Right ventricle myocardium superior (tissue), 1 donor: ENCODE measurements at regions not wholly inside any gene's neighbourhood (a gene's known extent, or its start where the extent isn't known, plus 50 kb on each side); places are given as distances from the start of the nearest gene placed in this dataset.

Experiments used
- ATAC-seq: fragments of 200-7000 bp; cut with Tn5 transposase; one replicate; pipeline ENCODE4 v1.9.1; 2020; ENCODE audit warnings: mild to moderate bottlenecking; ENCODE audit not compliant: poor library complexity
- DNase-seq: peaks from one replicate; pipeline ENCODE4 v3.0.0-alpha.2; 2020
- intact Hi-C: fragments of 100-400 bp; cut with DNase I; formaldehyde crosslinking; loops from one replicate; pipeline ENCODE4 v1.11.2; 2022
- donor health status: DM: no; HTN: yes; CAD: no; lungs with severe emphysema.

DNA sequence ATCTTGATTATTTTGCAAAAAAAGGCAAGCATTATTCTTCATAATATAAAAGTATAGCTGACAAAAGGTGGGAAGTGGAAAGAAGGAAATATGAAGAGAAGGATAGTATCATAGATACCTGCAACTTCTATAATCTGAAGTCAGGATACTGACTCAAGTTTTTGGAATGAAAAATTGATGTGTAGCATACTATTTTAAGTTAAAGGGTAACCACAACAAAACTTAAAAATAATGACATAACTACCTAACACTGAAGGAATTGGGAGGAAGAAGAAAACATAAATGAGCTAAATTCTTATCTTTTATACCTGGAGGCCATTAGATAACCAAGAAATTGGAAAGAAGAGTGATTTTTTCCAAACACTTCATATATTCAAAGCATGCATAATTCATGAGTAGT lies 51.8 kb upstream of the TLE1 start:
- no peak for DNase-seq
- intact Hi-C loops: no loop called here
- ATAC-seq: no peak

DNA sequence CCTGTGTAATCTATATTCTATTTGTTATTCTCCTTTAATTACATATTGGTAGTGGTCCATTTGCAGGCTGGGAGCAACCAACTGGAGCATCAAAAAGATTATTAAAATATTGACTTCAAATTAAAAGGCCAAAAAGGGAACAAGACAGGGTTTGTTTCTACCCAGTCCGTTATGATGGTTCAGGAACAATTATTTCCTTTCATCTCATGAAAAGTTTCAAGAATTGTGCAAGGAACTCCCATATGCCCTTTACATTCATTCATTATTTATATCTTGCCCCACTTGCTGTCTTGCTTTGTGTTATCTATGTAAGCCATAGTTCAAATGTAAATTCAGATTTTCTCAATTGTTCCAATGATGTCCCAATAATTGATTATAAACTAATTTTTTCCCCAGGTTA lies 58.7 kb upstream of the TLE1 start:
- ATAC-seq: no peak
- intact Hi-C loops: no loop called here

DNA sequence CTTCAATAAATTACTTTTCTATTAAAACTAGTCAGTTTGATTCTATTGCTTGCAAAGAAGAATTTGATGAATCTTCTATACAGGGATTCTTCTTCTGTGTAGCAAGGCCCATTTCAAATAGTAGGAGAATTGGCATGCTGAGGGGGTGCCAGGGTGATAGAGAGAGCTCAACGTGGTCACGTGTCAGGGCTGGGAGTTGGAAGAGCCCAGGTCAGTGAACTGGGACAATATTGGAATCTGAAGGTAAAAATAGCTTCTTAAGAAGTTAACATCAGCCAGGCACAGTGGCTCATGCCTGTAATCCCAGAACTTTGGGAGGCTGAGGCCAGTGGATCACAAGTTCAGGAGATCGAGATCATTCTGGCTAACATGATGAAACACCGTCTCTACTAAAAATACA lies 64.1 kb upstream of the TLE1 start:
- DNase-seq: no peak
- intact Hi-C loops: no loop called here
- no peak for ATAC-seq

More for the DNA sequence above, 58.7 kb upstream of the TLE1 start:
- no peak for DNase-seq

- no peak for ATAC-seq
- no peak for DNase-seq
- intact Hi-C loops: no loop called here
Measured at GRCh38 chr9:81754245-81754644, 64.9 kb upstream of the TLE1 start.

DNA sequence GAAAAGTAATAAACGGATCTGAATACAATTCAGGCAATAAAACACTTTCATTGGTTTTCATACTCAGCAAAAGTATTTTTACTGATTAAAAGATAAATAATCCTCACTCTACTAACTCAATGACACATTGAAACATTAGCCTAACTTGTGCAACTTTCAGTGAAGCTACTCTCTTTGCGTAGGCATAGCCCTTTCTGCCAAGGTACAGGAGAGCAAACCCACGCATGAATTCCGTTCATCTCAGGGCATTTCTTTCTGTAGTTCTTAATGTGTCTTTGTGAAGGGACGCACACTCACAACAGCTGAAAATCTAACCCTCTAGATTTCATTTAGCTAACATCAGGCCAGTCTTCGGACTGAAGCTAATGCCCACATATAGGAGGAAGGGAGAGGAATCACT lies 66.4 kb upstream of the TLE1 start:
- ATAC-seq (no peak), DNase-seq (no peak)
- intact Hi-C loops: no loop called here

DNA sequence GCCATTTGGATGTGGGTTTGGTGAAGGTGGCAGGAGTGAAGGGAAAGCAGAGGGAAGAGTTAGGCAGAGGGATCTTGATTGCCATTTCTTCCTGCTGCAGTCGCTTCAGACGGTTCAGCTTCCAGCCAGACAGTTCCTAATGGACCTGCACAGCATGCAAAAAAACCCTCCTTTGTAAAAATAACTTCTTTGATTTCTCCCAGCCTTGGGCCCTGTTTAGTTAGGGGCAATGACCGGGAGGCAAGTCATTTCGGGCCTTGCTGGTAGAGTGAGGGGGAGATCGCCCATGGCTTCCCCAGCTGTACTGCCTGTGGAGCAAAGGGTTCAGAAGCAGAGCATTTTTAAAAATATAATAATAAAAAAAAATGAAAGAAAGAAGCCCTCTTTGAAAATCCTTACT lies 67.2 kb upstream of the TLE1 start:
- no peak for ATAC-seq
- intact Hi-C loops: no loop called here
- DNase-seq: no peak

DNA sequence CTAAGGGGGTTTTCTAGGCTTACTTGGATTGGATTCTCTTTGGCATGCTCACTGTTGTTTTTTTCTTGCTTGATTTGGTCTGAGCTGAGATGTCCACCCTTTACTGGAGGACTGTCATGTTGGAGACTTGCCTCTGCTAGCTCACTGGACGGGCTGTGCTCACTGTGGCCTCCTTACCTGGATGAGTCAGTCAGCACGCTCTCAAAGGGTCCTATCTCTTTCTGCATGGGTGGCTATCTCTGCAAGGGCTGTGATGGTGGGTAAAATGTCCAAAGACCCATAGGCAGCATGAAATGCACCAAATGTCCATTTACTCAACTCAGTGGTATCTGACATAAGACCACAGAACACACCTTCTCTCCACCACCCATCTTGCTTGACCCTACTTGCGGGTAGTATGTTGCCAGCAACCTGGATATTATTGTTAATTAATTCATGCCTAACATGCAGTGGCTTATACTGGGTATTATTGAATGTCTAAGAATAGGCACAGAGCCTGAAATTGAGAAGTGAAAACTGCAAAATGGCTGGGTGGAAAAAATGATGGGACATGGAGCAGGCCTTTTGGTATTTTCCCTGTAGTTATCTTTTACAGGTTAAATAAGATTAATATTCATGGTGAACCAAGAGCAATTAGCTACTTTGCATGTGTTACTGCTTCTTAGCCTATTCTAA lies 68.9 kb upstream of the TLE1 start:
- intact Hi-C loops: no loop called here

GRCh38 chr9:81759680-81760215 lies 70.4 kb upstream of the TLE1 start:
- intact Hi-C loops: no loop called here
- ATAC-seq (no peak), DNase-seq (no peak)

More for the DNA sequence above, 68.9 kb upstream of the TLE1 start:
- no peak for ATAC-seq
- no peak for DNase-seq

DNA sequence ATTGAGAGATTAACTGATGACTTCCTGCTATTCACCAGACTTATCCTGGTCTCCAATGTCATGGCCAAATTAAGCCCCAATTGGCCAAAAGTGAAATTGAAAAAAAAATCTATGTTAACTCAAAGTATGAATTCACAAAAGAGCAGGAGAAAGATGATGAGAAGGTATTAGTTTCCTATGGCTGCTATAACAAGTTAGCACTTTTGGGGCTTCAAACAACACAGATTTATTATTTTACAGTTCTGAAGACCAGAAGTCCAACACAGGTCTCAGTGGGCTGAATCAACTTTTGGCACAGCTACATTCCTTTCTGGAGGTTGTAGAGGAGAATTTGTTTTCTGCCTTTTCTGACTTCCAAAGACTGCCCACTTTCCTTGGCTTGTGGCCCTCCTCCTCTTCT lies 78.6 kb upstream of the TLE1 start:
- no peak for DNase-seq
- ATAC-seq: no peak
- intact Hi-C loops: no loop called here

DNA sequence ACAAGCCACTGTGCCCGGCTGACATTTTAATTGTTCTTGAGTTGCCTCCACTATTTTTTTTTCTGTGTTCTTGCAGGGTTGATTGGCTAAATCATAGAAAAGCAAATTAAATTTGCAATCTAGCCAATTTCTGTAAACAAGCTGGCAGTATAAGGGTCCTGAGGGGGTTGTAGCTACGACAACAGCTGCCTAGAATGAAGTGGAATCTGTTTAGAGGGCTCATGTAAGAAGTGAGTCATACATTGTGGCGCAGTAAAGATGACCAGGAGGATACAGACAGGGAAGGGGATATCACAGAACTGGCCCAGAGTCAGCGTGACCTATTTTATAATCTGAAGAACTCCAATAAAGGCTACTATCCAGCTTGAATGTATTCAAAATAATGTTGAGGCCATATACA lies 82.2 kb upstream of the TLE1 start:
- DNase-seq (no peak), ATAC-seq (no peak)
- intact Hi-C loops: no loop called here

- ATAC-seq (no peak), DNase-seq (no peak)
- intact Hi-C loops: no loop called here
Measured at GRCh38 chr9:81772144-81772543, 82.8 kb upstream of the TLE1 start.

GRCh38 chr9:81776390-81776789 lies 87.0 kb upstream of the TLE1 start:
- ATAC-seq (no peak), DNase-seq (no peak)
- intact Hi-C loops: no loop called here

DNA sequence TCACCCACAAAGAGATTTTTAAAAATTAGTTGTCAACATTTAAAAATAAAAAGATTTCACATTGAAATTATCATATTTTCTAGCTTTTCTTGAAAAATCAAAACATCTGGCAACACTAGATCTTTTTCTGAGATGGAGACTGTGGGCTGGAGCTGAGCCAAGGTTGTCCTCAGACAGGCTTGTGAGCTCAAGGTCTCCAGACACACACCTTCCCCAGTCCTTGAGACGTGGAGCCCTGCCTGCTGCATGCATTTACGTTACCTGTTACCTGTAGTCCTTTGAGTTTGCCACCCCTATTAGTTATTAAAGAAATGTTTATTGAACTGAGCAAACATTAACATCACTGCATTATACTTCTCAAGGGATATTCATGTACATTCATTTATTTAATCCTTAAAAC lies 87.5 kb upstream of the TLE1 start:
- intact Hi-C loops: no loop called here
- DNase-seq (no peak), ATAC-seq (no peak)

GRCh38 chr9:81777482-81777881 lies 88.1 kb upstream of the TLE1 start:
- DNase-seq (no peak), ATAC-seq (peak; percentile 67)
- intact Hi-C loops: no loop called here

- no peak for DNase-seq
- intact Hi-C loops: no loop called here
- ATAC-seq: no peak
Measured at GRCh38 chr9:81782313-81782995, 93.1 kb upstream of the TLE1 start.

GRCh38 chr9:81787747-81788632 lies 98.6 kb upstream of the TLE1 start:
- peak; percentile 51 for DNase-seq
- intact Hi-C loops: no loop called here
- peak; percentile 87 for ATAC-seq

DNA sequence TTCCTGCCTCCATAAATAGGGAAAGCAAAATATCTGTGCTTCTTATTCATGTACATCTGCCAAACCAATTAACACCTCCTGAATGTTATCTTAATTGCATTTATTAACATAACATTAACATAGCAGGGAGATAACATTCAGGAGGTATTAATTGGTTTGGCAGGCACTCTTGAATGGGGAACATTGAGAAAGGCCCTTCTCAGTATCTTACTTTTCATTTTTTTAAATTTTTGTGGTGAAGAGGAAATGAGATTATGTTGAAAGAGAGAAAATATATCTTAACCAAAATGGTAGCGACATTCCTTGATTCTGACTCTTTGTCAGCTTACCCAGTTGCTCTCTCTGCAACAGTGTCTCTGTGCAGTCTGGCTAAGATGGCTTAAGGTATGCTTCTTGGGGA lies 100.4 kb upstream of the TLE1 start:
- no peak for ATAC-seq
- intact Hi-C loops: no loop called here
- no peak for DNase-seq

DNA sequence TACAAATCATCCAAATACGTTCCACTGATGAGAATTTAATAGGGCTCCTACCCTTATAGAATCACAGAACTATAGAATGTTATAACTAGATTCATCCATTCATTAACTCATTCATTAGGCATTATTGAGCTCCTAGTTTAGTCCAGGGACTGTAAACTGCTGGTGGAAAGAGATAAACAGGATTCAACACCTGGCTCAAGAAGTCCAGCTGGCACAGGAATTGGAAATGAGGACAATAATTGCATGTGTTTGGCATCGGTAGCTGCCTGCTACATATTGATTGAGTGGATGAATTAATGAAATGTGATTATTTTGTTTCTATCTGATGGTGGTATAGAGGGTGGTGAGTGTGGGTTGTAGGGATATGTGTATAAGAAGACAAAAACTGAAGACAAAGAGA lies 100.8 kb upstream of the TLE1 start:
- DNase-seq: no peak
- intact Hi-C loops: no loop called here
- no peak for ATAC-seq

- DNase-seq (no peak), ATAC-seq (no peak)
- intact Hi-C loops: no loop called here
Measured at GRCh38 chr9:81791076-81791475, 101.7 kb upstream of the TLE1 start.

- DNase-seq (no peak), ATAC-seq (no peak)
- intact Hi-C loops: no loop called here
Measured at GRCh38 chr9:81798606-81799005, 109.3 kb upstream of the TLE1 start.
